ENCODE measurements at regions not wholly inside any gene's neighbourhood (a gene's known extent, or its start where the extent isn't known, plus 50 kb on each side); places are given as distances from the start of the nearest gene placed in this dataset.

GRCh38 chr9:106534800-106535199 lies 328.2 kb upstream of the ZNF462 start:
- no peak for TF ChIP-seq RAD21 (conservative IDR thresholded peaks at IDR 0.05)
- TF ChIP-seq EP300 (conservative IDR thresholded peaks at IDR 0.05; ENCODE audit: poor library complexity, severe bottlenecking): no peak
- TF ChIP-seq CTCF (IDR thresholded peaks at IDR 0.05; ENCODE audit: poor library complexity, severe bottlenecking): no peak
- no peak for TF ChIP-seq TAF1 (IDR thresholded peaks at IDR 0.05; ENCODE audit: low read depth)
- no peak for TF ChIP-seq SMC3 (conservative IDR thresholded peaks at IDR 0.05; ENCODE audit: poor library complexity)
- no peak for TF ChIP-seq EZH2 (IDR thresholded peaks at IDR 0.05; ENCODE audit: borderline replicate concordance, insufficient read depth, low read length, poor library complexity, severe bottlenecking)
- no peak for TF ChIP-seq POLR2AphosphoS5 (IDR thresholded peaks at IDR 0.05)
- TF ChIP-seq REST (IDR thresholded peaks at IDR 0.05; ENCODE audit: borderline replicate concordance): no peak

Measured in neural cell (in vitro differentiated cells).